Transverse colon (tissue), 3 donors: ENCODE measurements at regions not wholly inside any gene's neighbourhood (a gene's known extent, or its start where the extent isn't known, plus 50 kb on each side); places are given as distances from the start of the nearest gene placed in this dataset.

Source experiments
- POLR2A ChIP-seq: fragments of 450-650 bp; IDR thresholded peaks from one replicate; pipeline ENCODE4 v1.6.1; 2016; ENCODE audit warnings: antibody characterized with exemption, mild to moderate bottlenecking, moderate library complexity
- TF ChIP-seq, protein P1 (sequence below), 5 experiments: fragments of 200-600 bp in 3 of 5; fragments of 450-650 bp in 2 of 5; sonication (generic) in 3 of 5; IDR thresholded peaks; 1 replicate in 2 of 5; 2 replicates in 3 of 5; pipeline ENCODE4 v1.5.1; 2016 to 2017; ENCODE audit warnings: antibody characterized with exemption in 5 of 5, inconsistent platforms in 3 of 5, mild to moderate bottlenecking in 2 of 5, moderate library complexity in 1 of 5

DNA sequence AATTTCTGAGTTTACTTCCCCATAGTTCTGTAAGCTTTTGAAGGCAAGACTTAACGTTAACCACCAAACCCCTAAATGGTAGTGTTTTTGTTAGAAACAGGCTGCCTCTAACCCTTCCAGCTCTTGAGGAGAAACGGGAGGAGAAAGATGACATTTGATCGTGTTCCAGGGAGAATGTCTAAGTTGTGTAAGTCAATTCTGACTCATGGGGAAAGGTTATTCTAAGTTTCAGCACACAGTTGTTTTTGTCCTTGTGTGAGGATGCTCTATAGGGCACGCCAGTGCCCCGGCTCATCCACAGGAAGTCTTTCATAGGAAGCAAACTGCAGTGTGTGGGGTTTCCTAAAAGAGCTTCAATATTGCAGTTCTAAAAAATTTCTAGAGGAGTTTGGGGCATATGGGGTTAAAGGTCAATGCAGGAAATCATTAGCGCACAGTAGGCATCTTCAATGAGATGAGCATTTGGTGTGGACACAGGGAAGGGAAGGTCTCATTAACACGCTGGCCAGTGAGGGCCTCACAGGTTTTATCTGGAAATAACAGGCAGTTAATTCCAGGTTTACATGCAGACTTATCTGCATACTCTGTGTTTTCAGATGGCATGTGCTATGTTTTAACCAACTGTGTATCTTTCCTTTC is 638.2 kb upstream of the IGFBP3 start:
- no peak for TF ChIP-seq POLR2A
- TF ChIP-seq, protein P1, sequence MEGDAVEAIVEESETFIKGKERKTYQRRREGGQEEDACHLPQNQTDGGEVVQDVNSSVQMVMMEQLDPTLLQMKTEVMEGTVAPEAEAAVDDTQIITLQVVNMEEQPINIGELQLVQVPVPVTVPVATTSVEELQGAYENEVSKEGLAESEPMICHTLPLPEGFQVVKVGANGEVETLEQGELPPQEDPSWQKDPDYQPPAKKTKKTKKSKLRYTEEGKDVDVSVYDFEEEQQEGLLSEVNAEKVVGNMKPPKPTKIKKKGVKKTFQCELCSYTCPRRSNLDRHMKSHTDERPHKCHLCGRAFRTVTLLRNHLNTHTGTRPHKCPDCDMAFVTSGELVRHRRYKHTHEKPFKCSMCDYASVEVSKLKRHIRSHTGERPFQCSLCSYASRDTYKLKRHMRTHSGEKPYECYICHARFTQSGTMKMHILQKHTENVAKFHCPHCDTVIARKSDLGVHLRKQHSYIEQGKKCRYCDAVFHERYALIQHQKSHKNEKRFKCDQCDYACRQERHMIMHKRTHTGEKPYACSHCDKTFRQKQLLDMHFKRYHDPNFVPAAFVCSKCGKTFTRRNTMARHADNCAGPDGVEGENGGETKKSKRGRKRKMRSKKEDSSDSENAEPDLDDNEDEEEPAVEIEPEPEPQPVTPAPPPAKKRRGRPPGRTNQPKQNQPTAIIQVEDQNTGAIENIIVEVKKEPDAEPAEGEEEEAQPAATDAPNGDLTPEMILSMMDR (IDR thresholded peaks at IDR 0.05) = no peak
